GM03348 (cell line): ENCODE measurements at regions not wholly inside any gene's neighbourhood (a gene's known extent, or its start where the extent isn't known, plus 50 kb on each side); places are given as distances from the start of the nearest gene placed in this dataset.
"Not testable (repeated sequence)": the region's sequence is repeated elsewhere in the genome, so short reads cannot be mapped to it uniquely, and the experiment has no call there.

Experiments
- DNase-seq: peaks from one replicate; pipeline ENCODE4 v3.0.0; 2012; ENCODE audit warnings: low spot score

- DNase-seq: no peak
These were observed 177.2 kb upstream of the DTNBP1 start for GRCh38 chr6:15839969-15840541.

GRCh38 chr6:15837205-15837604, 174.4 kb upstream of the DTNBP1 start:
- DNase-seq: no peak

GRCh38 chr6:15832841-15833240, 170.0 kb upstream of the DTNBP1 start:
- DNase-seq: no peak

- no peak for DNase-seq
These were observed 166.3 kb upstream of the DTNBP1 start for GRCh38 chr6:15829156-15829555.

GRCh38 chr6:15827496-15828255, 164.8 kb upstream of the DTNBP1 start:
- DNase-seq: no peak

- DNase-seq: no peak
These were observed 164.0 kb upstream of the DTNBP1 start for GRCh38 chr6:15826814-15827318.

GRCh38 chr6:15825332-15825930, 162.6 kb upstream of the DTNBP1 start:
- DNase-seq: no peak

GRCh38 chr6:15824811-15825210, 162.0 kb upstream of the DTNBP1 start:
- no peak for DNase-seq

GRCh38 chr6:15823838-15824414, 161.1 kb upstream of the DTNBP1 start:
- no peak for DNase-seq

- DNase-seq: no peak
These were observed 160.0 kb upstream of the DTNBP1 start for GRCh38 chr6:15822835-15823234.

GRCh38 chr6:15819841-15820240, 157.0 kb upstream of the DTNBP1 start:
- DNase-seq: no peak

GRCh38 chr6:15819226-15819625, 156.4 kb upstream of the DTNBP1 start:
- no peak for DNase-seq

GRCh38 chr6:15818491-15818890, 155.7 kb upstream of the DTNBP1 start:
- DNase-seq: no peak

GRCh38 chr6:15818044-15818443, 155.2 kb upstream of the DTNBP1 start:
- no peak for DNase-seq

- DNase-seq: no peak
These were observed 154.3 kb upstream of the DTNBP1 start for GRCh38 chr6:15817100-15817499.

GRCh38 chr6:15816661-15817060, 153.8 kb upstream of the DTNBP1 start:
- DNase-seq: no peak

GRCh38 chr6:15813698-15814097, 150.9 kb upstream of the DTNBP1 start:
- DNase-seq: not testable (repeated sequence)

GRCh38 chr6:15811107-15811506, 148.3 kb upstream of the DTNBP1 start:
- no peak for DNase-seq

GRCh38 chr6:15810618-15811017, 147.8 kb upstream of the DTNBP1 start:
- DNase-seq: no peak

GRCh38 chr6:15809367-15809766, 146.5 kb upstream of the DTNBP1 start:
- no peak for DNase-seq

GRCh38 chr6:15804164-15805154, 141.6 kb upstream of the DTNBP1 start:
- no peak for DNase-seq

GRCh38 chr6:15802466-15802865, 139.6 kb upstream of the DTNBP1 start:
- DNase-seq: no peak
